Endothelial cell of umbilical vein (primary cell): ENCODE measurements at regions not wholly inside any gene's neighbourhood (a gene's known extent, or its start where the extent isn't known, plus 50 kb on each side); places are given as distances from the start of the nearest gene placed in this dataset.

Source experiments
- BruUV-seq: library from RNA; stranded (reverse); fragments of 400-500 nt; replicated peaks from 2 replicates; lab custom pipeline; 2021; lab: Mats Ljungman, UMichigan
- CTCF ChIA-PET: fragments of 300-600, 350-600 bp; sonication (Branson Sonifier 250); formaldehyde crosslinking; loops from one replicate; lab custom pipeline; 2021; ENCODE audit warnings: antibody characterized with exemption, inconsistent platforms; lab: Charles Lee
- POLR2A ChIA-PET: fragments of 300-600, 350-600 bp; sonication (Branson Sonifier 250); formaldehyde crosslinking; loops from one replicate; lab custom pipeline; 2021; ENCODE audit warnings: antibody characterized with exemption, inconsistent platforms; lab: Charles Lee
- DNase-seq: peaks from one replicate; pipeline ENCODE4 v3.0.0-alpha.2; 2011; ENCODE audit warnings: low read depth, low spot score
- FAIRE-seq: peaks from 2 replicates; lab custom pipeline; 2011; peaks lifted over from hg19 to GRCh38; lab: Jason Lieb, UNC
- H2AFZ ChIP-seq: 2 replicates; pipeline ENCODE4 v1.6.0; 2012; ENCODE audit warnings: low read depth, low read length, control low read depth, inconsistent platforms
- H3K27ac ChIP-seq: 2 replicates; pipeline ENCODE4 v1.5.1; 2011; ENCODE audit warnings: low read depth, mild to moderate bottlenecking, control low read depth, low read length, moderate library complexity; ENCODE audit not compliant: insufficient read depth
- H3K27me3 ChIP-seq, 2 experiments: 2 replicates each; pipeline versions ENCODE4 v1.6.0 to v1.6.1; 2011; ENCODE audit warnings: low read length in 2 of 2, mixed read lengths in 1 of 2; ENCODE audit not compliant: control insufficient read depth in 2 of 2, insufficient read depth in 2 of 2
- H3K36me3 ChIP-seq, 2 experiments: 2 replicates in 1 of 2; 3 replicates in 1 of 2; pipeline ENCODE4 v1.5.1; 2011; ENCODE audit warnings: low read length in 2 of 2, mild to moderate bottlenecking in 1 of 2, moderate library complexity in 1 of 2; ENCODE audit not compliant: control insufficient read depth in 2 of 2, insufficient read depth in 2 of 2; ENCODE audit errors: extremely low read depth in 1 of 2
- H3K4me1 ChIP-seq: 3 replicates; pipeline ENCODE4 v1.5.1; 2011; ENCODE audit warnings: mild to moderate bottlenecking, low read length; ENCODE audit not compliant: control insufficient read depth, insufficient read depth; ENCODE audit errors: extremely low read depth
- H3K4me2 ChIP-seq: 2 replicates; pipeline ENCODE4 v1.6.1; 2011; ENCODE audit warnings: low read length, control low read depth, mixed read lengths; ENCODE audit not compliant: insufficient read depth
- H3K4me3 ChIP-seq, 3 experiments: fragments of 200-600 bp in 1 of 3; sonication (generic), shearing (Covaris generic) in 1 of 3; replicated peaks in 1 of 3; 2 replicates each; pipeline ENCODE4 v1.5.1; 2011 to 2016; ENCODE audit warnings: control low read depth in 3 of 3, low read length in 3 of 3, mild to moderate bottlenecking in 2 of 3, inconsistent platforms in 1 of 3, low read depth in 1 of 3, moderate library complexity in 1 of 3; ENCODE audit not compliant: insufficient read depth in 1 of 3
- H3K79me2 ChIP-seq: 2 replicates; pipeline ENCODE4 v1.6.0; 2012; ENCODE audit warnings: low read length, inconsistent platforms; ENCODE audit not compliant: control insufficient read depth, insufficient read depth
- H3K9ac ChIP-seq: replicated peaks from 2 replicates; pipeline ENCODE3; 2011; ENCODE audit warnings: low read length, control low read depth; ENCODE audit not compliant: insufficient read depth; ENCODE audit errors: extremely low read depth
- H3K9me1 ChIP-seq: replicated peaks from 3 replicates; pipeline ENCODE4 v1.6.0; 2011; ENCODE audit warnings: mild to moderate bottlenecking, low read length; ENCODE audit not compliant: control insufficient read depth, insufficient read depth; ENCODE audit errors: extremely low read depth
- H3K9me3 ChIP-seq: replicated peaks from 2 replicates; pipeline ENCODE4 v1.5.1; 2012; ENCODE audit warnings: low read length, inconsistent platforms; ENCODE audit not compliant: control insufficient read depth, insufficient read depth
- H4K20me1 ChIP-seq: replicated peaks from 2 replicates; pipeline ENCODE3; 2011; ENCODE audit warnings: mild to moderate bottlenecking, low read length; ENCODE audit not compliant: control insufficient read depth, insufficient read depth; ENCODE audit errors: extremely low read depth
- CTCF ChIP-seq, 2 donors: IDR thresholded peaks; 1 replicate in 1 of 2; 2 replicates in 1 of 2; pipeline ENCODE4 v1.5.1; 2011; ENCODE audit warnings: low read length in 2 of 2, mild to moderate bottlenecking in 2 of 2, moderate library complexity in 2 of 2, control low read depth in 1 of 2, inconsistent platforms in 1 of 2, low read depth in 1 of 2; ENCODE audit not compliant: insufficient read depth in 1 of 2; ENCODE audit errors: extremely low read depth in 1 of 2
- EZH2 ChIP-seq: IDR thresholded peaks from 2 replicates; pipeline ENCODE4 v1.6.1; 2012; ENCODE audit warnings: borderline replicate concordance, low read depth, mild to moderate bottlenecking, moderate library complexity, low read length, inconsistent platforms; ENCODE audit not compliant: severe bottlenecking
- FOS ChIP-seq: IDR thresholded peaks from 2 replicates; pipeline ENCODE4 v1.6.1; 2011; ENCODE audit warnings: mild to moderate bottlenecking, low read length, moderate library complexity, borderline replicate concordance; ENCODE audit not compliant: insufficient read depth
- GATA2 ChIP-seq: IDR thresholded peaks from 2 replicates; pipeline ENCODE4 v1.7.0; 2011; ENCODE audit warnings: low read depth, mild to moderate bottlenecking, moderate library complexity, mixed read lengths, low read length; ENCODE audit not compliant: insufficient read length, insufficient read depth
- JUN ChIP-seq: IDR thresholded peaks from 2 replicates; pipeline ENCODE4 v1.6.1; 2011; ENCODE audit warnings: borderline replicate concordance, low read depth; ENCODE audit not compliant: insufficient read length, insufficient read depth
- MAX ChIP-seq: IDR thresholded peaks from 2 replicates; pipeline ENCODE4 v1.6.1; 2011; ENCODE audit not compliant: insufficient read depth, insufficient read length
- MYC ChIP-seq: IDR thresholded peaks from one replicate; pipeline ENCODE4 v1.6.1; 2011; ENCODE audit warnings: mild to moderate bottlenecking, low read depth, low read length
- POLR2A ChIP-seq: IDR thresholded peaks from 2 replicates; pipeline ENCODE4 v1.6.1; 2012; ENCODE audit warnings: low read depth, mild to moderate bottlenecking, control low read depth, low read length
- POLR2AphosphoS5 ChIP-seq: IDR thresholded peaks from 2 replicates; pipeline ENCODE4 v1.6.1; 2012; ENCODE audit warnings: low read depth, mild to moderate bottlenecking, control low read depth, low read length, moderate library complexity; ENCODE audit not compliant: insufficient read depth
- dilution Hi-C: fragments of 300-500 bp; cut with MboI; formaldehyde crosslinking; loops from one replicate; pipeline ENCODE4 v1.15.0; 2019; ENCODE audit warnings: low sequenced_read_pairs; ENCODE audit not compliant: extremely low pct_ligation_motif_present
- intact Hi-C: fragments of 100-400 bp; cut with micrococcal nuclease; formaldehyde crosslinking; loops from one replicate; pipeline ENCODE4 v1.10.0; 2022

- Histone ChIP-seq H3K9ac (no peak overlapping the region), H3K27ac (no peak overlapping the region), H3K79me2 (no peaks in the 10 kb centered on the region), H3K4me2 (no peak overlapping the region), H3K36me3 (no peaks in the 10 kb centered on the region), H3K9me3 (peaks cover 3% of the 10 kb centered on the region), H4K20me1 (no peaks in the 10 kb centered on the region), H3K9me1 (no peaks in the 10 kb centered on the region), H3K4me1 (no peaks in the 10 kb centered on the region), H2AFZ (no peak overlapping the region), H3K27me3 (no peaks in the 10 kb centered on the region), H3K4me3 (no peak overlapping the region)
- CTCF ChIA-PET: no interaction called here
- FAIRE-seq (no peak), DNase-seq (no peak)
- dilution Hi-C loops (no loop called here), intact Hi-C loops (no loop called here)
- BruUV-seq: no TSS peak
- no peak for TF ChIP-seq POLR2AphosphoS5
- TF ChIP-seq GATA2: no peak
- no peak for TF ChIP-seq POLR2A
- TF ChIP-seq FOS: no peak
- TF ChIP-seq JUN: no peak
- no peak for TF ChIP-seq MYC
- no peak for TF ChIP-seq EZH2
- no peak for TF ChIP-seq CTCF (IDR thresholded peaks at IDR 0.05; ENCODE audit: extremely low read depth in 1 of 2, insufficient read depth in 1 of 2, low read depth in 1 of 2, low read length in 2 of 2)
- no peak for TF ChIP-seq MAX
- POLR2A ChIA-PET: no interaction called here
These were observed 276.1 kb downstream of the INSC start for GRCh38 chr11:15390857-15391256.
